HEK293 (cell line): ENCODE measurements at regions not wholly inside any gene's neighbourhood (a gene's known extent, or its start where the extent isn't known, plus 50 kb on each side); places are given as distances from the start of the nearest gene placed in this dataset.
A peak's percentile ranks its signal among the peaks of the same experiment; 100 is the strongest.

ENCODE experiments used
- CTCF ChIA-PET: fragments of 350-600 bp; formaldehyde crosslinking; extraction: SDS; loops from one replicate; lab custom pipeline; 2021; ENCODE audit warnings: antibody characterized with exemption; lab: Yijun Ruan, JAX
- POLR2A ChIA-PET: fragments of 300-600 bp; formaldehyde crosslinking; extraction: SDS; loops from one replicate; lab custom pipeline; 2020; ENCODE audit warnings: antibody characterized with exemption, inconsistent platforms; lab: Yijun Ruan, JAX
- H3K27ac ChIP-seq: fragments of 200-500 bp; sonication (Bioruptor generic); 2 replicates; pipeline ENCODE4 v1.5.1; 2014; ENCODE audit warnings: low read depth, low read length, control low read depth, inconsistent platforms; ENCODE audit errors: extremely low read depth
- H3K36me3 ChIP-seq, 2 experiments: fragments of 200-500 bp in 1 of 2; sonication (Bioruptor generic) in 1 of 2; 1 replicate in 1 of 2; 2 replicates in 1 of 2; pipeline ENCODE4 v1.5.1; 2014 to 2017; ENCODE audit warnings: inconsistent platforms in 2 of 2, low read length in 2 of 2; ENCODE audit not compliant: control insufficient read depth in 2 of 2, insufficient read depth in 1 of 2
- H3K4me1 ChIP-seq: fragments of 200-500 bp; sonication (Bioruptor generic); 2 replicates; pipeline ENCODE4 v1.5.1; 2014; ENCODE audit warnings: mild to moderate bottlenecking, low read length, inconsistent platforms; ENCODE audit not compliant: control insufficient read depth, insufficient read depth
- H3K4me3 ChIP-seq: 2 replicates; pipeline ENCODE4 v1.5.1; 2011; ENCODE audit warnings: low read depth, mild to moderate bottlenecking, control low read depth, low read length, moderate library complexity
- H3K9me3 ChIP-seq: fragments of 200-500 bp; sonication (Bioruptor generic); 2 replicates; pipeline ENCODE4 v1.5.1; 2014; ENCODE audit warnings: low read depth, low read length, inconsistent platforms; ENCODE audit not compliant: control insufficient read depth, insufficient read depth
- EGR2 ChIP-seq: fragments of 450-650 bp; formaldehyde crosslinking; IDR thresholded peaks from 2 replicates; pipeline ENCODE4 v1.5.1; 2016; ENCODE audit warnings: low read depth, missing biosample characterization, missing genetic modification characterization
- ZBTB10 ChIP-seq: fragments of 450-650 bp; formaldehyde crosslinking; IDR thresholded peaks from 2 replicates; pipeline ENCODE4 v1.5.1; 2016; ENCODE audit warnings: missing biosample characterization, missing genetic modification characterization
- ZNF114 ChIP-seq: fragments of 450-650 bp; formaldehyde crosslinking; IDR thresholded peaks from 2 replicates; pipeline ENCODE4 v1.5.0; 2017; ENCODE audit warnings: missing biosample characterization, missing genetic modification characterization
- ZNF214 ChIP-seq: fragments of 450-650 bp; formaldehyde crosslinking; IDR thresholded peaks from 2 replicates; pipeline ENCODE4 v1.5.1; 2017; ENCODE audit warnings: missing biosample characterization, mild to moderate bottlenecking, missing genetic modification characterization, borderline replicate concordance
- ZNF24 ChIP-seq: fragments of 450-650 bp; formaldehyde crosslinking; IDR thresholded peaks from 2 replicates; pipeline ENCODE4 v1.5.1; 2016; ENCODE audit warnings: missing biosample characterization, missing genetic modification characterization
- ZNF404 ChIP-seq: fragments of 450-650 bp; formaldehyde crosslinking; IDR thresholded peaks from 2 replicates; pipeline ENCODE4 v1.5.1; 2017; ENCODE audit warnings: missing biosample characterization, missing genetic modification characterization
- ZNF768 ChIP-seq: fragments of 450-650 bp; formaldehyde crosslinking; IDR thresholded peaks from 2 replicates; pipeline ENCODE4 v1.5.1; 2018; ENCODE audit warnings: missing biosample characterization, mild to moderate bottlenecking, missing genetic modification characterization
- ZNF777 ChIP-seq: fragments of 450-650 bp; formaldehyde crosslinking; IDR thresholded peaks from 2 replicates; pipeline ENCODE4 v1.5.1; 2017; ENCODE audit warnings: missing biosample characterization, missing genetic modification characterization, borderline replicate concordance
- TF ChIP-seq, protein P1 (sequence below): fragments of 450-650 bp; formaldehyde crosslinking; conservative IDR thresholded peaks from 2 replicates; pipeline ENCODE4 v1.5.1; 2016; ENCODE audit warnings: low read depth, missing biosample characterization, missing genetic modification characterization
- TF ChIP-seq, protein P2 (sequence below): fragments of 450-650 bp; formaldehyde crosslinking; IDR thresholded peaks from 2 replicates; pipeline ENCODE4 v1.5.1; 2016; ENCODE audit warnings: missing biosample characterization, missing genetic modification characterization, borderline replicate concordance
- TF ChIP-seq, protein P3 (sequence below): fragments of 450-650 bp; formaldehyde crosslinking; IDR thresholded peaks from 2 replicates; pipeline ENCODE4 v1.5.1; 2016; ENCODE audit warnings: missing biosample characterization, missing genetic modification characterization

- no peak for TF ChIP-seq ZNF768 (tag by site-specific recombination)
- TF ChIP-seq, protein P1, sequence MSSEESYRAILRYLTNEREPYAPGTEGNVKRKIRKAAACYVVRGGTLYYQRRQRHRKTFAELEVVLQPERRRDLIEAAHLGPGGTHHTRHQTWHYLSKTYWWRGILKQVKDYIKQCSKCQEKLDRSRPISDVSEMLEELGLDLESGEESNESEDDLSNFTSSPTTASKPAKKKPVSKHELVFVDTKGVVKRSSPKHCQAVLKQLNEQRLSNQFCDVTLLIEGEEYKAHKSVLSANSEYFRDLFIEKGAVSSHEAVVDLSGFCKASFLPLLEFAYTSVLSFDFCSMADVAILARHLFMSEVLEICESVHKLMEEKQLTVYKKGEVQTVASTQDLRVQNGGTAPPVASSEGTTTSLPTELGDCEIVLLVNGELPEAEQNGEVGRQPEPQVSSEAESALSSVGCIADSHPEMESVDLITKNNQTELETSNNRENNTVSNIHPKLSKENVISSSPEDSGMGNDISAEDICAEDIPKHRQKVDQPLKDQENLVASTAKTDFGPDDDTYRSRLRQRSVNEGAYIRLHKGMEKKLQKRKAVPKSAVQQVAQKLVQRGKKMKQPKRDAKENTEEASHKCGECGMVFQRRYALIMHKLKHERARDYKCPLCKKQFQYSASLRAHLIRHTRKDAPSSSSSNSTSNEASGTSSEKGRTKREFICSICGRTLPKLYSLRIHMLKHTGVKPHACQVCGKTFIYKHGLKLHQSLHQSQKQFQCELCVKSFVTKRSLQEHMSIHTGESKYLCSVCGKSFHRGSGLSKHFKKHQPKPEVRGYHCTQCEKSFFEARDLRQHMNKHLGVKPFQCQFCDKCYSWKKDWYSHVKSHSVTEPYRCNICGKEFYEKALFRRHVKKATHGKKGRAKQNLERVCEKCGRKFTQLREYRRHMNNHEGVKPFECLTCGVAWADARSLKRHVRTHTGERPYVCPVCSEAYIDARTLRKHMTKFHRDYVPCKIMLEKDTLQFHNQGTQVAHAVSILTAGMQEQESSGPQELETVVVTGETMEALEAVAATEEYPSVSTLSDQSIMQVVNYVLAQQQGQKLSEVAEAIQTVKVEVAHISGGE: peak; percentile 77
- TF ChIP-seq, all 188 proteins: peak for 1
- H3K4me3 ChIP-seq: no peak overlapping the region
- no peaks in the 10 kb centered on the region for H3K4me1 ChIP-seq
- ChIA-PET CTCF (no interaction called here), POLR2A (no interaction called here)
- H3K9me3 ChIP-seq: no peaks in the 10 kb centered on the region
- H3K36me3 ChIP-seq: no peaks in the 10 kb centered on the region
- no peak overlapping the region for H3K27ac ChIP-seq
Observed at GRCh38 chr15:47484059-47484458, 233.2 kb upstream of the SEMA6D start.

DNA sequence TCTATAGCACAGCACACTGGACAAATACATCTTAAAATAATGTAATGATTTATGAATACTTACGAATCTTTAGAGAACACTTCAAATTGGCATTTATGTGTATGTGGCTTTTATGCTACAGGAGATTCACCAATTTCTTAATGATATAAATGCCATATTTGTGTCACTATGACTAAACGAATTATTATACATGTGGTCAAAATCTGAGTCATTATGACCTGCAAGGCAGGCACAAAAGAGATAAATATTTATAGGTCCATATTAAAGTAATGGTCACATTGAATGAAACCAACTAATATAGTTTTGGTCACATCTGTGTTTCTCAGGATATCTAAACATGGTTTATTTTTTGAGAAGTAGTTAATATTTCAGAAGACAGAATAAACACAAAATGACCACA is 232.3 kb upstream of the SEMA6D start:
- no peak overlapping the region for H3K27ac ChIP-seq
- ChIA-PET POLR2A (no interaction called here), CTCF (no interaction called here)
- no peaks in the 10 kb centered on the region for H3K36me3 ChIP-seq
- H3K9me3 ChIP-seq: no peaks in the 10 kb centered on the region
- H3K4me1 ChIP-seq: no peaks in the 10 kb centered on the region
- H3K4me3 ChIP-seq: no peak overlapping the region
- TF ChIP-seq ZNF114 (tag by site-specific recombination) (no peak), ZNF777 (tag by site-specific recombination) (no peak), ZNF24 (tag by site-specific recombination) (no peak), ZBTB10 (tag by site-specific recombination) (no peak), ZNF404 (tag by site-specific recombination) (no peak), EGR2 (tag by site-specific recombination) (no peak), ZNF214 (tag by site-specific recombination) (no peak)
- TF ChIP-seq, protein P2, sequence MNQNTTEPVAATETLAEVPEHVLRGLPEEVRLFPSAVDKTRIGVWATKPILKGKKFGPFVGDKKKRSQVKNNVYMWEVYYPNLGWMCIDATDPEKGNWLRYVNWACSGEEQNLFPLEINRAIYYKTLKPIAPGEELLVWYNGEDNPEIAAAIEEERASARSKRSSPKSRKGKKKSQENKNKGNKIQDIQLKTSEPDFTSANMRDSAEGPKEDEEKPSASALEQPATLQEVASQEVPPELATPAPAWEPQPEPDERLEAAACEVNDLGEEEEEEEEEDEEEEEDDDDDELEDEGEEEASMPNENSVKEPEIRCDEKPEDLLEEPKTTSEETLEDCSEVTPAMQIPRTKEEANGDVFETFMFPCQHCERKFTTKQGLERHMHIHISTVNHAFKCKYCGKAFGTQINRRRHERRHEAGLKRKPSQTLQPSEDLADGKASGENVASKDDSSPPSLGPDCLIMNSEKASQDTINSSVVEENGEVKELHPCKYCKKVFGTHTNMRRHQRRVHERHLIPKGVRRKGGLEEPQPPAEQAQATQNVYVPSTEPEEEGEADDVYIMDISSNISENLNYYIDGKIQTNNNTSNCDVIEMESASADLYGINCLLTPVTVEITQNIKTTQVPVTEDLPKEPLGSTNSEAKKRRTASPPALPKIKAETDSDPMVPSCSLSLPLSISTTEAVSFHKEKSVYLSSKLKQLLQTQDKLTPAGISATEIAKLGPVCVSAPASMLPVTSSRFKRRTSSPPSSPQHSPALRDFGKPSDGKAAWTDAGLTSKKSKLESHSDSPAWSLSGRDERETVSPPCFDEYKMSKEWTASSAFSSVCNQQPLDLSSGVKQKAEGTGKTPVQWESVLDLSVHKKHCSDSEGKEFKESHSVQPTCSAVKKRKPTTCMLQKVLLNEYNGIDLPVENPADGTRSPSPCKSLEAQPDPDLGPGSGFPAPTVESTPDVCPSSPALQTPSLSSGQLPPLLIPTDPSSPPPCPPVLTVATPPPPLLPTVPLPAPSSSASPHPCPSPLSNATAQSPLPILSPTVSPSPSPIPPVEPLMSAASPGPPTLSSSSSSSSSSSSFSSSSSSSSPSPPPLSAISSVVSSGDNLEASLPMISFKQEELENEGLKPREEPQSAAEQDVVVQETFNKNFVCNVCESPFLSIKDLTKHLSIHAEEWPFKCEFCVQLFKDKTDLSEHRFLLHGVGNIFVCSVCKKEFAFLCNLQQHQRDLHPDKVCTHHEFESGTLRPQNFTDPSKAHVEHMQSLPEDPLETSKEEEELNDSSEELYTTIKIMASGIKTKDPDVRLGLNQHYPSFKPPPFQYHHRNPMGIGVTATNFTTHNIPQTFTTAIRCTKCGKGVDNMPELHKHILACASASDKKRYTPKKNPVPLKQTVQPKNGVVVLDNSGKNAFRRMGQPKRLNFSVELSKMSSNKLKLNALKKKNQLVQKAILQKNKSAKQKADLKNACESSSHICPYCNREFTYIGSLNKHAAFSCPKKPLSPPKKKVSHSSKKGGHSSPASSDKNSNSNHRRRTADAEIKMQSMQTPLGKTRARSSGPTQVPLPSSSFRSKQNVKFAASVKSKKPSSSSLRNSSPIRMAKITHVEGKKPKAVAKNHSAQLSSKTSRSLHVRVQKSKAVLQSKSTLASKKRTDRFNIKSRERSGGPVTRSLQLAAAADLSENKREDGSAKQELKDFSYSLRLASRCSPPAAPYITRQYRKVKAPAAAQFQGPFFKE (tag by site-specific recombination): no peak
- TF ChIP-seq, protein P1: no peak
- TF ChIP-seq, protein P3, sequence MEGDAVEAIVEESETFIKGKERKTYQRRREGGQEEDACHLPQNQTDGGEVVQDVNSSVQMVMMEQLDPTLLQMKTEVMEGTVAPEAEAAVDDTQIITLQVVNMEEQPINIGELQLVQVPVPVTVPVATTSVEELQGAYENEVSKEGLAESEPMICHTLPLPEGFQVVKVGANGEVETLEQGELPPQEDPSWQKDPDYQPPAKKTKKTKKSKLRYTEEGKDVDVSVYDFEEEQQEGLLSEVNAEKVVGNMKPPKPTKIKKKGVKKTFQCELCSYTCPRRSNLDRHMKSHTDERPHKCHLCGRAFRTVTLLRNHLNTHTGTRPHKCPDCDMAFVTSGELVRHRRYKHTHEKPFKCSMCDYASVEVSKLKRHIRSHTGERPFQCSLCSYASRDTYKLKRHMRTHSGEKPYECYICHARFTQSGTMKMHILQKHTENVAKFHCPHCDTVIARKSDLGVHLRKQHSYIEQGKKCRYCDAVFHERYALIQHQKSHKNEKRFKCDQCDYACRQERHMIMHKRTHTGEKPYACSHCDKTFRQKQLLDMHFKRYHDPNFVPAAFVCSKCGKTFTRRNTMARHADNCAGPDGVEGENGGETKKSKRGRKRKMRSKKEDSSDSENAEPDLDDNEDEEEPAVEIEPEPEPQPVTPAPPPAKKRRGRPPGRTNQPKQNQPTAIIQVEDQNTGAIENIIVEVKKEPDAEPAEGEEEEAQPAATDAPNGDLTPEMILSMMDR: no peak
